Neural cell (in vitro differentiated cells): ENCODE measurements at regions not wholly inside any gene's neighbourhood (a gene's known extent, or its start where the extent isn't known, plus 50 kb on each side); places are given as distances from the start of the nearest gene placed in this dataset.

Source experiments
- H2AFZ ChIP-seq: fragments of 200-600, 300-800 bp; sonication (generic), shearing (Covaris generic); 2 replicates; pipeline ENCODE4 v1.6.0; 2014; ENCODE audit warnings: low read depth, mild to moderate bottlenecking, antibody characterized with exemption, low read length, moderate library complexity
- H3F3A ChIP-seq: fragments of 200-600 bp; shearing (Covaris generic); 2 replicates; pipeline ENCODE4 v1.6.1; 2016; ENCODE audit warnings: mild to moderate bottlenecking, moderate library complexity, mixed read lengths, antibody characterized with exemption, low read length; ENCODE audit not compliant: insufficient read depth, poor library complexity, severe bottlenecking
- H3K27ac ChIP-seq: fragments of 200-600, 300-800 bp; sonication (generic), shearing (Covaris generic); 2 replicates; pipeline ENCODE4 v1.5.1; 2014; ENCODE audit warnings: mild to moderate bottlenecking, low read length, moderate library complexity
- H3K27me3 ChIP-seq: fragments of 300-800, 200-600 bp; sonication (generic), shearing (Covaris generic); 2 replicates; pipeline ENCODE4 v1.6.0; 2014; ENCODE audit warnings: mild to moderate bottlenecking, low read depth, low read length, moderate library complexity; ENCODE audit not compliant: insufficient read depth
- H3K36me3 ChIP-seq: fragments of 300-800, 200-600 bp; sonication (generic), shearing (Covaris generic); 2 replicates; pipeline ENCODE4 v1.5.1; 2014; ENCODE audit warnings: mild to moderate bottlenecking, antibody characterized with exemption, low read length, moderate library complexity; ENCODE audit not compliant: insufficient read depth
- H3K4me2 ChIP-seq: fragments of 300-800, 200-600 bp; sonication (generic), shearing (Covaris generic); 2 replicates; pipeline ENCODE4 v1.6.0; 2014; ENCODE audit warnings: mild to moderate bottlenecking, low read length
- H3K4me3 ChIP-seq: fragments of 300-800, 200-600 bp; sonication (generic), shearing (Covaris generic); 2 replicates; pipeline ENCODE4 v1.5.1; 2014; ENCODE audit warnings: mild to moderate bottlenecking, low read length, moderate library complexity
- H3K79me2 ChIP-seq: fragments of 200-600 bp; shearing (Covaris generic); replicated peaks from 2 replicates; pipeline ENCODE4 v1.6.0; 2014; ENCODE audit warnings: mild to moderate bottlenecking, low read length, moderate library complexity; ENCODE audit not compliant: insufficient read depth
- H3K9ac ChIP-seq: fragments of 300-800, 200-600 bp; sonication (generic), shearing (Covaris generic); 2 replicates; pipeline ENCODE4 v1.6.1; 2016; ENCODE audit warnings: mild to moderate bottlenecking, low read length, mixed read lengths
- H3K9me2 ChIP-seq: fragments of 200-600 bp; shearing (Covaris generic); 2 replicates; pipeline ENCODE4 v1.6.1; 2016; ENCODE audit warnings: mild to moderate bottlenecking, low read length, mixed read lengths; ENCODE audit not compliant: insufficient read depth
- H3K9me3 ChIP-seq: fragments of 200-600, 300-800 bp; sonication (generic), shearing (Covaris generic); 2 replicates; pipeline ENCODE4 v1.6.1; 2016; ENCODE audit warnings: mild to moderate bottlenecking, mixed run types, low read length, moderate library complexity, mixed read lengths
- H4K20me1 ChIP-seq: fragments of 200-600 bp; shearing (Covaris generic); 2 replicates; pipeline ENCODE4 v1.6.1; 2016; ENCODE audit warnings: mild to moderate bottlenecking, mixed run types; ENCODE audit not compliant: insufficient read depth
- CTCF ChIP-seq: fragments of 450-650 bp; IDR thresholded peaks from 2 replicates; pipeline ENCODE4 v1.5.1; 2014; ENCODE audit warnings: antibody characterized with exemption, mild to moderate bottlenecking, moderate library complexity; ENCODE audit not compliant: poor library complexity, severe bottlenecking
- EP300 ChIP-seq: fragments of 450-650 bp; conservative IDR thresholded peaks from 2 replicates; pipeline ENCODE4 v1.6.1; 2014; ENCODE audit warnings: antibody characterized with exemption, mild to moderate bottlenecking, moderate library complexity; ENCODE audit not compliant: poor library complexity, severe bottlenecking
- EZH2 ChIP-seq: fragments of 200-600, 300-800 bp; shearing (Covaris generic), sonication (generic); IDR thresholded peaks from 2 replicates; pipeline ENCODE4 v1.6.1; 2014; ENCODE audit warnings: antibody characterized with exemption, low read length, borderline replicate concordance, mild to moderate bottlenecking; ENCODE audit not compliant: insufficient read depth, poor library complexity, severe bottlenecking
- MXI1 ChIP-seq: fragments of 450-650 bp; conservative IDR thresholded peaks from 2 replicates; pipeline ENCODE4 v1.6.1; 2014; ENCODE audit warnings: antibody characterized with exemption, mild to moderate bottlenecking; ENCODE audit not compliant: poor library complexity, severe bottlenecking
- POLR2AphosphoS5 ChIP-seq: IDR thresholded peaks from 2 replicates; pipeline ENCODE4 v1.6.1; 2012
- RAD21 ChIP-seq: fragments of 450-650 bp; conservative IDR thresholded peaks from 2 replicates; pipeline ENCODE4 v1.6.1; 2014; ENCODE audit warnings: antibody characterized with exemption, mild to moderate bottlenecking, moderate library complexity
- REST ChIP-seq: IDR thresholded peaks from 2 replicates; pipeline ENCODE4 v1.6.1; 2012; ENCODE audit warnings: borderline replicate concordance
- SMC3 ChIP-seq: fragments of 450-650 bp; conservative IDR thresholded peaks from 2 replicates; pipeline ENCODE4 v1.6.1; 2014; ENCODE audit warnings: antibody characterized with exemption, mild to moderate bottlenecking, moderate library complexity; ENCODE audit not compliant: poor library complexity
- TAF1 ChIP-seq: IDR thresholded peaks from 2 replicates; pipeline ENCODE4 v1.6.1; 2012; ENCODE audit warnings: low read depth

GRCh38 chr15:92273286-92273685 is 120.4 kb upstream of the ST8SIA2 start (continued):
- TF ChIP-seq TAF1 (no peak), EZH2 (no peak)

- no peak overlapping the region for H3K9ac ChIP-seq
Measured at GRCh38 chr15:92273723-92274122, 120.0 kb upstream of the ST8SIA2 start.

More at GRCh38 chr15:92273723-92274122, 120.0 kb upstream of the ST8SIA2 start:
- H3K4me3 ChIP-seq = no peak overlapping the region
- no peaks in the 10 kb centered on the region for H3K36me3 ChIP-seq
- TF ChIP-seq TAF1 = no peak
- TF ChIP-seq SMC3 = no peak
- TF ChIP-seq REST = no peak
- no peak for TF ChIP-seq EZH2
- no peak for TF ChIP-seq EP300
- no peak for TF ChIP-seq RAD21
- no peak for TF ChIP-seq POLR2AphosphoS5
- no peak for TF ChIP-seq MXI1
- no peak for TF ChIP-seq CTCF
- H2AFZ ChIP-seq = no peak overlapping the region
- H3K79me2 ChIP-seq = no peaks in the 10 kb centered on the region
- H4K20me1 ChIP-seq = no peaks in the 10 kb centered on the region
- H3K4me2 ChIP-seq = no peak overlapping the region
- no peaks in the 10 kb centered on the region for H3K9me3 ChIP-seq
- H3K27me3 ChIP-seq = no peaks in the 10 kb centered on the region
- no peaks in the 10 kb centered on the region for H3F3A ChIP-seq
- no peak overlapping the region for H3K27ac ChIP-seq
- H3K9me2 ChIP-seq = no peaks in the 10 kb centered on the region
